Nephron progenitor cell (in vitro differentiated cells): ENCODE measurements at regions not wholly inside any gene's neighbourhood (a gene's known extent, or its start where the extent isn't known, plus 50 kb on each side); places are given as distances from the start of the nearest gene placed in this dataset.
A peak's percentile ranks its signal among the peaks of the same experiment; 100 is the strongest.

Source experiments
- DNase-seq: peaks from one replicate; pipeline ENCODE4 v3.0.0; 2021
- H3K27ac Mint-ChIP-seq: 2 replicates; pipeline ENCODE4 v1.8.0; 2021; ENCODE audit warnings: mild to moderate bottlenecking, moderate library complexity, mixed read lengths
- H3K27me3 Mint-ChIP-seq: 2 replicates; pipeline ENCODE4 v1.8.0; 2021; ENCODE audit warnings: mild to moderate bottlenecking, low read depth, mixed read lengths; ENCODE audit not compliant: poor library complexity
- H3K36me3 Mint-ChIP-seq: 2 replicates; pipeline ENCODE4 v1.8.0; 2021; ENCODE audit warnings: low read depth, mixed read lengths
- H3K4me1 Mint-ChIP-seq: 2 replicates; pipeline ENCODE4 v1.8.0; 2021; ENCODE audit warnings: mixed read lengths
- H3K4me3 Mint-ChIP-seq: 2 replicates; pipeline ENCODE4 v1.8.0; 2021; ENCODE audit warnings: mild to moderate bottlenecking, moderate library complexity, mixed read lengths
- H3K9me3 Mint-ChIP-seq: 2 replicates; pipeline ENCODE4 v1.8.0; 2021; ENCODE audit warnings: mild to moderate bottlenecking, moderate library complexity, mixed read lengths
- CTCF ChIP-seq: fragments of 200-600 bp; sonication (generic); IDR thresholded peaks from 2 replicates; pipeline ENCODE4 v1.5.0; 2021; ENCODE audit warnings: antibody characterized with exemption

GRCh38 chr7:101747053-101747878 is 70.2 kb upstream of the CUX1 start:
- no peaks in the 10 kb centered on the region for H3K36me3 Mint-ChIP-seq
- no peak for TF ChIP-seq CTCF
- H3K27ac Mint-ChIP-seq: peak overlapping the region; percentile 83
- DNase-seq: no peak
- no peaks in the 10 kb centered on the region for H3K9me3 Mint-ChIP-seq
- H3K4me3 Mint-ChIP-seq: peak overlapping the region; percentile 56
- H3K27me3 Mint-ChIP-seq: peaks cover 2% of the 10 kb centered on the region
- H3K4me1 Mint-ChIP-seq: peaks cover 80% of the 10 kb centered on the region

GRCh38 chr7:101747879-101748345 is 69.5 kb upstream of the CUX1 start:
- peak; percentile 69 for DNase-seq
- Mint-ChIP-seq H3K4me3 (no peak overlapping the region), H3K36me3 (no peaks in the 10 kb centered on the region), H3K27ac (no peak overlapping the region), H3K27me3 (no peaks in the 10 kb centered on the region), H3K9me3 (no peaks in the 10 kb centered on the region), H3K4me1 (peaks cover 74% of the 10 kb centered on the region)
- no peak for TF ChIP-seq CTCF

GRCh38 chr7:101749891-101750290 is 67.5 kb upstream of the CUX1 start:
- Mint-ChIP-seq H3K4me3 (no peak overlapping the region), H3K27ac (no peak overlapping the region)
- no peak for TF ChIP-seq CTCF

GRCh38 chr7:101753316-101753715 is 64.1 kb upstream of the CUX1 start:
- no peak overlapping the region for H3K4me3 Mint-ChIP-seq

More at GRCh38 chr7:101749891-101750290, 67.5 kb upstream of the CUX1 start:
- Mint-ChIP-seq H3K27me3 (peaks cover 5% of the 10 kb centered on the region), H3K9me3 (no peaks in the 10 kb centered on the region), H3K36me3 (no peaks in the 10 kb centered on the region), H3K4me1 (peaks cover 79% of the 10 kb centered on the region)
- DNase-seq: no peak

GRCh38 chr7:101754424-101755159 is 62.8 kb upstream of the CUX1 start:
- Mint-ChIP-seq H3K27ac (peak overlapping the region; percentile 89), H3K4me3 (peak overlapping the region; percentile 33), H3K27me3 (peaks cover 8% of the 10 kb centered on the region), H3K36me3 (no peaks in the 10 kb centered on the region), H3K4me1 (peaks cover 60% of the 10 kb centered on the region), H3K9me3 (no peaks in the 10 kb centered on the region)
- no peak for DNase-seq
- no peak for TF ChIP-seq CTCF

More at GRCh38 chr7:101753316-101753715, 64.1 kb upstream of the CUX1 start:
- DNase-seq: no peak
- peaks cover 61% of the 10 kb centered on the region for H3K4me1 Mint-ChIP-seq
- no peaks in the 10 kb centered on the region for H3K36me3 Mint-ChIP-seq
- H3K27me3 Mint-ChIP-seq: peaks cover 8% of the 10 kb centered on the region
- H3K27ac Mint-ChIP-seq: peak overlapping the region; percentile 97
- H3K9me3 Mint-ChIP-seq: no peaks in the 10 kb centered on the region
- TF ChIP-seq CTCF: no peak
